ENCODE measurements at regions not wholly inside any gene's neighbourhood (a gene's known extent, or its start where the extent isn't known, plus 50 kb on each side); places are given as distances from the start of the nearest gene placed in this dataset.
A peak's percentile ranks its signal among the peaks of the same experiment; 100 is the strongest.

DNA sequence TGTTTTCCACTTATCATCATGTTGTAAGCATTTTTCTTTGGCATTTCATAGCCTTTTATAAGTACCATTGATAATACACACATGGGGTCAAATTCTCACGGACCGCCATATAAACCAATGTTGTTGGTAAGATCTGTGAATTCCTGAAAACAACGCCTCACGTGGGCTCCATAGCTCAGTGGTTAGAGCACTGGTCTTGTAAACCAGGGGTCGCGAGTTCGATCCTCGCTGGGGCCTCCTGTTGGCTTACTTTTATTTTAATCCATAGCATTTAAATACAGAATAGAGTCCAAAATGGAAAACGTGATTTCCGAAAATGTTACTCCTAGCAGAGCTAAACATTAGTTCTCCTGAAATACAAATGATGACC is 83.1 kb downstream of the HHIPL2 start:
- Histone ChIP-seq H4K20me1 (ENCODE audit: control insufficient read depth, insufficient read depth, low read depth, low read length) (no peaks in the 10 kb centered on the region), H3K27ac (ENCODE audit: low read depth, low read length) (no peak overlapping the region), H3K79me2 (ENCODE audit: control insufficient read depth, low read length) (no peaks in the 10 kb centered on the region), H3K4me3 (ENCODE audit: low read length) (peak overlapping the region; percentile 64), H3K4me1 (ENCODE audit: control insufficient read depth, low read length) (peaks cover 16% of the 10 kb centered on the region), H3F3A (ENCODE audit: control insufficient read depth, insufficient read depth) (no peaks in the 10 kb centered on the region), H3K27me3 (ENCODE audit: control insufficient read depth, low read length) (no peaks in the 10 kb centered on the region; the same call in 1 of the 2 replicates), H3K36me3 (ENCODE audit: control insufficient read depth, low read length) (no peaks in the 10 kb centered on the region), H3K4me2 (ENCODE audit: low read length) (peak overlapping the region; percentile 76), H3K9me3 (ENCODE audit: control insufficient read depth, insufficient read depth, low read length) (no peaks in the 10 kb centered on the region), H3K9me2 (replicated peaks; ENCODE audit: control insufficient read depth, low read length) (no peaks in the 10 kb centered on the region)
- TF ChIP-seq, protein P1, sequence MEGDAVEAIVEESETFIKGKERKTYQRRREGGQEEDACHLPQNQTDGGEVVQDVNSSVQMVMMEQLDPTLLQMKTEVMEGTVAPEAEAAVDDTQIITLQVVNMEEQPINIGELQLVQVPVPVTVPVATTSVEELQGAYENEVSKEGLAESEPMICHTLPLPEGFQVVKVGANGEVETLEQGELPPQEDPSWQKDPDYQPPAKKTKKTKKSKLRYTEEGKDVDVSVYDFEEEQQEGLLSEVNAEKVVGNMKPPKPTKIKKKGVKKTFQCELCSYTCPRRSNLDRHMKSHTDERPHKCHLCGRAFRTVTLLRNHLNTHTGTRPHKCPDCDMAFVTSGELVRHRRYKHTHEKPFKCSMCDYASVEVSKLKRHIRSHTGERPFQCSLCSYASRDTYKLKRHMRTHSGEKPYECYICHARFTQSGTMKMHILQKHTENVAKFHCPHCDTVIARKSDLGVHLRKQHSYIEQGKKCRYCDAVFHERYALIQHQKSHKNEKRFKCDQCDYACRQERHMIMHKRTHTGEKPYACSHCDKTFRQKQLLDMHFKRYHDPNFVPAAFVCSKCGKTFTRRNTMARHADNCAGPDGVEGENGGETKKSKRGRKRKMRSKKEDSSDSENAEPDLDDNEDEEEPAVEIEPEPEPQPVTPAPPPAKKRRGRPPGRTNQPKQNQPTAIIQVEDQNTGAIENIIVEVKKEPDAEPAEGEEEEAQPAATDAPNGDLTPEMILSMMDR (IDR thresholded peaks at IDR 0.05; ENCODE audit: low read depth, low read length, poor library complexity, severe bottlenecking), result no peak
- TF ChIP-seq EZH2phosphoT487 (IDR thresholded peaks at IDR 0.05; ENCODE audit: borderline replicate concordance, low read length), result no peak

- Histone ChIP-seq H3K9me3 (ENCODE audit: control insufficient read depth, insufficient read depth, low read length) (no peaks in the 10 kb centered on the region; the same call in 1 of the 2 replicates), H3F3A (ENCODE audit: control insufficient read depth, insufficient read depth) (no peaks in the 10 kb centered on the region), H3K27me3 (ENCODE audit: control insufficient read depth, low read length) (no peaks in the 10 kb centered on the region; the same call in 1 of the 2 replicates), H3K27ac (ENCODE audit: low read depth, low read length) (no peak overlapping the region), H3K36me3 (ENCODE audit: control insufficient read depth, low read length) (no peaks in the 10 kb centered on the region), H3K4me2 (ENCODE audit: low read length) (no peak overlapping the region), H3K4me1 (ENCODE audit: control insufficient read depth, low read length) (peaks cover 16% of the 10 kb centered on the region), H3K9me2 (replicated peaks; ENCODE audit: control insufficient read depth, low read length) (no peaks in the 10 kb centered on the region), H3K79me2 (ENCODE audit: control insufficient read depth, low read length) (no peaks in the 10 kb centered on the region), H4K20me1 (ENCODE audit: control insufficient read depth, insufficient read depth, low read depth, low read length) (no peaks in the 10 kb centered on the region), H3K4me3 (ENCODE audit: low read length) (no peak overlapping the region)
- TF ChIP-seq, protein P1 (IDR thresholded peaks at IDR 0.05; ENCODE audit: low read depth, low read length, poor library complexity, severe bottlenecking), result no peak
- no peak for TF ChIP-seq EZH2phosphoT487 (IDR thresholded peaks at IDR 0.05; ENCODE audit: borderline replicate concordance, low read length)
These were observed 84.7 kb downstream of the HHIPL2 start for GRCh38 chr1:222463059-222463730.

DNA sequence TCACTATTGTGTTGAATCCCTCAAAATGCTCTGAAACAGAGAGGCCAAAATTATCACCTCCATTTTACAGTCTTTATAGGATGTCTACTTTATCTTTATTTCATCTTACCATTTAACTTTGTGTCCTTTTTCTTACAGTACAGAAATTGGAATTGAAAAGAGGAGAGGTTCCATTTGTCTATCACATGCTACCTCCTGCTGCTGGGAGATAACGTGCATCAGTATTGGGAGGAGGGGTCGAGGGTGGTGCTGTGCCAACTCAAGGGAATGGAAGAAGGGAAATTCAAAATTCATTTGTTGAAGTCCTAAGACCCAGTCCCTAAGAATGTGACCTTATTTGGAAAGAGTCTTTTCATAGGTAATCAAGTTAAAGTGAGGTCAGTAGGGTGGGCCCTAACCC is 85.3 kb downstream of the HHIPL2 start:
- Histone ChIP-seq H3K79me2 (ENCODE audit: control insufficient read depth, low read length) (no peaks in the 10 kb centered on the region), H3K4me1 (ENCODE audit: control insufficient read depth, low read length) (peaks cover 16% of the 10 kb centered on the region), H3K4me2 (ENCODE audit: low read length) (no peak overlapping the region), H3K9me3 (ENCODE audit: control insufficient read depth, insufficient read depth, low read length) (no peaks in the 10 kb centered on the region; the same call in 1 of the 2 replicates), H3K27ac (ENCODE audit: low read depth, low read length) (no peak overlapping the region), H3K27me3 (ENCODE audit: control insufficient read depth, low read length) (no peaks in the 10 kb centered on the region; the same call in 1 of the 2 replicates), H3F3A (ENCODE audit: control insufficient read depth, insufficient read depth) (no peaks in the 10 kb centered on the region), H3K9me2 (replicated peaks; ENCODE audit: control insufficient read depth, low read length) (no peaks in the 10 kb centered on the region), H4K20me1 (ENCODE audit: control insufficient read depth, insufficient read depth, low read depth, low read length) (no peaks in the 10 kb centered on the region), H3K4me3 (ENCODE audit: low read length) (no peak overlapping the region), H3K36me3 (ENCODE audit: control insufficient read depth, low read length) (no peaks in the 10 kb centered on the region)
- no peak for TF ChIP-seq EZH2phosphoT487 (IDR thresholded peaks at IDR 0.05; ENCODE audit: borderline replicate concordance, low read length)
- TF ChIP-seq, protein P1 (IDR thresholded peaks at IDR 0.05; ENCODE audit: low read depth, low read length, poor library complexity, severe bottlenecking), result no peak
